ENCODE measurements at regions not wholly inside any gene's neighbourhood (a gene's known extent, or its start where the extent isn't known, plus 50 kb on each side); places are given as distances from the start of the nearest gene placed in this dataset.

GRCh38 chr5:164651546-164652275, 1146.3 kb downstream of the MAT2B start:
- TF ChIP-seq CTCF (IDR thresholded peaks at IDR 0.05) (no peak), EZH2 (IDR thresholded peaks at IDR 0.05; ENCODE audit: borderline replicate concordance, insufficient read depth, low read depth, low read length, poor library complexity, severe bottlenecking) (no peak)
